BE2C (cell line): ENCODE measurements at regions not wholly inside any gene's neighbourhood (a gene's known extent, or its start where the extent isn't known, plus 50 kb on each side); places are given as distances from the start of the nearest gene placed in this dataset.

Experiments
- DNase-seq: peaks from one replicate; pipeline ENCODE4 v3.0.0-alpha.2; 2020
- H3K27me3 ChIP-seq: fragments of 250-450 bp; sonication (Bioruptor Pico); 2 replicates; pipeline ENCODE4 v1.5.1; 2020; ENCODE audit warnings: mild to moderate bottlenecking
- H3K36me3 ChIP-seq: fragments of 250-450 bp; sonication (Bioruptor Pico); 2 replicates; pipeline ENCODE4 v1.5.1; 2020; ENCODE audit warnings: mild to moderate bottlenecking
- H3K4me1 ChIP-seq: fragments of 250-450 bp; sonication (Bioruptor Pico); 2 replicates; pipeline ENCODE4 v1.5.1; 2020
- H3K4me3 ChIP-seq: 2 replicates; pipeline ENCODE4 v1.5.1; 2011; ENCODE audit warnings: low read depth, low read length
- H3K9me3 ChIP-seq: fragments of 250-450 bp; sonication (Bioruptor Pico); 2 replicates; pipeline ENCODE4 v1.5.1; 2020
- TF ChIP-seq, protein P1 (sequence below): IDR thresholded peaks from 2 replicates; pipeline ENCODE4 v1.5.1; 2012; ENCODE audit warnings: mild to moderate bottlenecking, low read depth, low read length

DNA sequence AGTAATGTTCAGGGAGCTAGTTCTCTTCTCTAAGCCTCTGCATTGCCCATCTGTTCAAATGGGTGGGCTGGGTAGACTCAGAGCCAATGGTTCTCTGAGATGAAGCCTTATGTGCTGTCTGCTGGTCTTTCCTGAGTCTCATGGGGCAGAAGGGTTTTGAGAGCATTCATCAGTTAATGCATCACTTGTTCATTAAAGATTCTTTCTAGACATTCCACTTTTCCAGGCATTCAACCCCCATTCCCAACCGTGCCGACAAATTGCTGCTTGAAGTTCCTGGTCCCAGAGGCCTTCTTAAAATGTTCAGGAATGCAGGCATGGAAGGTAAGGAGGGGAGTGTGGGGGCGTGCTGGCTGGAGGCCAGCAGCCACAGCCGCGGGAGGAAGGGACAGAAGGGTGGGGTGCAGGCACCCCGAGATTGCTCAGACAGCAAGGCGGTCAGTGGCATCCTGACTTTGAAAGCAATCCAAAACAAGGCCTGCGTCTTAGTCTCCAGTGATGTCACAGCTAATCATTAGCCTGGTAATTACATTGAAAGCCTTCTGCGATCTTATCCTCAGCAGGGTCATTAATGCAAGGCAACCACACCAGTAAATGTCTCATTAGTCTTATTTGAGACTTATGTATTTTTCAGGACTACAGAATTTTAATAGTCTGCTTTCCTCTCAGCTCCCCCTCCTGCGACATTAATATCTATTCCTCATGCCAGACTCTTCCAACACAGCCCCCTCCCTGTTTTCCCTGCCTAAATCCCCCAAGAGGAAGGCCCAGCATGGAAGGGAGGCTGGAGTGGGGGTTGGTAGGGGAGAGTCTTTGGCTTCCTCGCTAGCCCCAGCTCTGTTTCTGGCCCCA, 328.8 kb downstream of the MIAT start:
- no peaks in the 10 kb centered on the region for H3K36me3 ChIP-seq
- H3K9me3 ChIP-seq, result no peaks in the 10 kb centered on the region
- peaks cover 21% of the 10 kb centered on the region for H3K4me1 ChIP-seq
- H3K27me3 ChIP-seq, result no peaks in the 10 kb centered on the region
- TF ChIP-seq, protein P1, sequence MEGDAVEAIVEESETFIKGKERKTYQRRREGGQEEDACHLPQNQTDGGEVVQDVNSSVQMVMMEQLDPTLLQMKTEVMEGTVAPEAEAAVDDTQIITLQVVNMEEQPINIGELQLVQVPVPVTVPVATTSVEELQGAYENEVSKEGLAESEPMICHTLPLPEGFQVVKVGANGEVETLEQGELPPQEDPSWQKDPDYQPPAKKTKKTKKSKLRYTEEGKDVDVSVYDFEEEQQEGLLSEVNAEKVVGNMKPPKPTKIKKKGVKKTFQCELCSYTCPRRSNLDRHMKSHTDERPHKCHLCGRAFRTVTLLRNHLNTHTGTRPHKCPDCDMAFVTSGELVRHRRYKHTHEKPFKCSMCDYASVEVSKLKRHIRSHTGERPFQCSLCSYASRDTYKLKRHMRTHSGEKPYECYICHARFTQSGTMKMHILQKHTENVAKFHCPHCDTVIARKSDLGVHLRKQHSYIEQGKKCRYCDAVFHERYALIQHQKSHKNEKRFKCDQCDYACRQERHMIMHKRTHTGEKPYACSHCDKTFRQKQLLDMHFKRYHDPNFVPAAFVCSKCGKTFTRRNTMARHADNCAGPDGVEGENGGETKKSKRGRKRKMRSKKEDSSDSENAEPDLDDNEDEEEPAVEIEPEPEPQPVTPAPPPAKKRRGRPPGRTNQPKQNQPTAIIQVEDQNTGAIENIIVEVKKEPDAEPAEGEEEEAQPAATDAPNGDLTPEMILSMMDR, result no peak
- peak overlapping the region; percentile 25 for H3K4me3 ChIP-seq
- peak; percentile 74 for DNase-seq

GRCh38 chr22:26986884-26987283, 329.5 kb downstream of the MIAT start:
- H3K27me3 ChIP-seq, result no peaks in the 10 kb centered on the region
- peak overlapping the region; percentile 25 for H3K4me3 ChIP-seq
- H3K4me1 ChIP-seq, result peaks cover 21% of the 10 kb centered on the region
- TF ChIP-seq, protein P1, result no peak
- no peak for DNase-seq
- H3K36me3 ChIP-seq, result no peaks in the 10 kb centered on the region
- no peaks in the 10 kb centered on the region for H3K9me3 ChIP-seq

DNA sequence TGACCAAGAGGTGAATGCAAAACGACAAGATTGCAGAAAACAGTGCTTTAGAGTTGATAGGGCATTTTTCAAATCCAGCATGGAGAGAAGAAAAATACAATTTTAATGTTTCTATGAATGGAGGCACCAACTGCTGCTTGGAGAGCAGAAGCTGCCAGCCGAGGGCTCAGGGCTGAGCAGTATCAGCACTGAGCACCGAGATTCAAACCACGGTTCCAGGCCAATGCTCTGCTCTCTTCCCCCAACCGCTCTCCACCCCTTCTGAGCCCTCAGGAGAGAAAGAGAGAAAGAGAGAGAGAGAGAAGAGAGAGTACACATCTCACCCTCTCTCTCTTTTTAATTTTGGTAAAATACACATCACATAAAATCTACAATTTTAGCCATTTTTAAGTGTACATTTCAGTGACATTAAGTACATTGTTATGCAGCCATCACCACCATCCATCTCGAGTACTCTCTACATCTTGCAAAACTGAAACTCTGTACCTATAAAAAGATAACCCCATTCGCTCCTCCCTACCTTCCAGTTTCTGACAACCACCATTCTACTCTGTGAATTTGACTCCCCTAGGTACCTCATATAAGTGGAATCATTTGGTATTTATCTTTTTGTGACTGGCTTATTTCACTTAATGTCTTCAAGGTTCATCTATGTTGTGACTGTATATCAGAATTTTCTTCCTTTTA, 333.3 kb downstream of the MIAT start:
- TF ChIP-seq, protein P1, result no peak
- peaks cover 15% of the 10 kb centered on the region for H3K4me1 ChIP-seq
- no peaks in the 10 kb centered on the region for H3K9me3 ChIP-seq
- H3K4me3 ChIP-seq, result no peak overlapping the region
- DNase-seq, result no peak
- H3K36me3 ChIP-seq, result no peaks in the 10 kb centered on the region
- no peaks in the 10 kb centered on the region for H3K27me3 ChIP-seq

DNA sequence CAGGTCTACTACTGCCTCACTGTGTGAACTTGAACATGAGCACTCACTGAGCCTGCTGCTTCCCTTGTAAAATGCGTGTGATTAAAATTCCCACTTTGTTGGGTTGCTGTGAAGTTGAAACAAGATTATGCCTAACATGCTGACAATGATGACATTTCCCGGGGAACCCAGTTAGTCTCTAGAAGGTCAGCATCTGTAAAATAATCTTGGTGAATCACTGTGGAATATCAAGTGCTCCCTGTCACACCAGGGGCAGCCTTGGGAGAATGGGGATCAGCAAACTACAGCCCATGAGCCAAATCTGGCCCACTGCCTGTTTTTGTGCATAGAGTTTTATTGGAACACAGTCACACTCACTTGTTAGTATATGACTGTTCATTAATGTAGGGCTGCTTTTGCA, 335.2 kb downstream of the MIAT start:
- H3K27me3 ChIP-seq, result no peaks in the 10 kb centered on the region
- DNase-seq, result no peak

DNA sequence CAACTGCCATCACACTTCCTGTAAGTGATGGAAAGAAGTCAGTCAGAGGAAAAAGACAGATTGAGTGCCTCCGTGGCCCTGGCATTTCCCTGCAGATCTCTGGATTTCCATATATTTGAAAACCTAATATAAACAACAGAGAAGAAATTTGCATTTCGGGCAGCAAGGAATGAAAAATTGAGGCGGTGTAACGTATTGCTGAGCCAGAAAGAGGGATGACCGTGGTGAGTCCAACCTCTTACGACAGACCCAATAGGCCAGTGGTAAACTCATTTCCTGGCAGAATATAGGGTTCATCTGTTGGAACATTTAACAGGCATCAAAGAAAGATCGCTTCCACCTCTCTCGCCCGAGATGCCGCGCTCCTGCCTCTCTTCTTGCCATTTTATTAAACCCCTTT, 336.5 kb downstream of the MIAT start:
- no peaks in the 10 kb centered on the region for H3K27me3 ChIP-seq
- no peak for DNase-seq
- TF ChIP-seq, protein P1, result no peak
- H3K9me3 ChIP-seq, result no peaks in the 10 kb centered on the region
- H3K4me3 ChIP-seq, result no peak overlapping the region
- H3K36me3 ChIP-seq, result no peaks in the 10 kb centered on the region
- H3K4me1 ChIP-seq, result peaks cover 3% of the 10 kb centered on the region; the same call in 1 of the 2 replicates

More for the DNA sequence above, 335.2 kb downstream of the MIAT start:
- TF ChIP-seq, protein P1, result no peak
- H3K4me3 ChIP-seq, result no peak overlapping the region
- no peaks in the 10 kb centered on the region for H3K9me3 ChIP-seq
- peaks cover 3% of the 10 kb centered on the region; the same call in 1 of the 2 replicates for H3K4me1 ChIP-seq
- H3K36me3 ChIP-seq, result no peaks in the 10 kb centered on the region

- no peaks in the 10 kb centered on the region for H3K36me3 ChIP-seq
- no peaks in the 10 kb centered on the region for H3K27me3 ChIP-seq
- no peak overlapping the region for H3K4me3 ChIP-seq
- TF ChIP-seq, protein P1, result no peak
- no peaks in the 10 kb centered on the region for H3K9me3 ChIP-seq
- no peaks in the 10 kb centered on the region for H3K4me1 ChIP-seq
- no peak for DNase-seq
These were observed 337.4 kb downstream of the MIAT start for GRCh38 chr22:26994801-26995200.
